Neural cell (in vitro differentiated cells): ENCODE measurements at regions not wholly inside any gene's neighbourhood (a gene's known extent, or its start where the extent isn't known, plus 50 kb on each side); places are given as distances from the start of the nearest gene placed in this dataset.

Source experiments
- H2AFZ ChIP-seq: fragments of 200-600, 300-800 bp; sonication (generic), shearing (Covaris generic); 2 replicates; pipeline ENCODE4 v1.6.0; 2014; ENCODE audit warnings: low read depth, mild to moderate bottlenecking, antibody characterized with exemption, low read length, moderate library complexity
- H3F3A ChIP-seq: fragments of 200-600 bp; shearing (Covaris generic); 2 replicates; pipeline ENCODE4 v1.6.1; 2016; ENCODE audit warnings: mild to moderate bottlenecking, moderate library complexity, mixed read lengths, antibody characterized with exemption, low read length; ENCODE audit not compliant: insufficient read depth, poor library complexity, severe bottlenecking
- H3K27ac ChIP-seq: fragments of 200-600, 300-800 bp; sonication (generic), shearing (Covaris generic); 2 replicates; pipeline ENCODE4 v1.5.1; 2014; ENCODE audit warnings: mild to moderate bottlenecking, low read length, moderate library complexity
- H3K27me3 ChIP-seq: fragments of 300-800, 200-600 bp; sonication (generic), shearing (Covaris generic); 2 replicates; pipeline ENCODE4 v1.6.0; 2014; ENCODE audit warnings: mild to moderate bottlenecking, low read depth, low read length, moderate library complexity; ENCODE audit not compliant: insufficient read depth
- H3K36me3 ChIP-seq: fragments of 300-800, 200-600 bp; sonication (generic), shearing (Covaris generic); 2 replicates; pipeline ENCODE4 v1.5.1; 2014; ENCODE audit warnings: mild to moderate bottlenecking, antibody characterized with exemption, low read length, moderate library complexity; ENCODE audit not compliant: insufficient read depth
- H3K4me2 ChIP-seq: fragments of 300-800, 200-600 bp; sonication (generic), shearing (Covaris generic); 2 replicates; pipeline ENCODE4 v1.6.0; 2014; ENCODE audit warnings: mild to moderate bottlenecking, low read length
- H3K4me3 ChIP-seq: fragments of 300-800, 200-600 bp; sonication (generic), shearing (Covaris generic); 2 replicates; pipeline ENCODE4 v1.5.1; 2014; ENCODE audit warnings: mild to moderate bottlenecking, low read length, moderate library complexity
- H3K79me2 ChIP-seq: fragments of 200-600 bp; shearing (Covaris generic); replicated peaks from 2 replicates; pipeline ENCODE4 v1.6.0; 2014; ENCODE audit warnings: mild to moderate bottlenecking, low read length, moderate library complexity; ENCODE audit not compliant: insufficient read depth
- H3K9ac ChIP-seq: fragments of 300-800, 200-600 bp; sonication (generic), shearing (Covaris generic); 2 replicates; pipeline ENCODE4 v1.6.1; 2016; ENCODE audit warnings: mild to moderate bottlenecking, low read length, mixed read lengths
- H3K9me2 ChIP-seq: fragments of 200-600 bp; shearing (Covaris generic); 2 replicates; pipeline ENCODE4 v1.6.1; 2016; ENCODE audit warnings: mild to moderate bottlenecking, low read length, mixed read lengths; ENCODE audit not compliant: insufficient read depth
- H3K9me3 ChIP-seq: fragments of 200-600, 300-800 bp; sonication (generic), shearing (Covaris generic); 2 replicates; pipeline ENCODE4 v1.6.1; 2016; ENCODE audit warnings: mild to moderate bottlenecking, mixed run types, low read length, moderate library complexity, mixed read lengths
- H4K20me1 ChIP-seq: fragments of 200-600 bp; shearing (Covaris generic); 2 replicates; pipeline ENCODE4 v1.6.1; 2016; ENCODE audit warnings: mild to moderate bottlenecking, mixed run types; ENCODE audit not compliant: insufficient read depth
- EP300 ChIP-seq: fragments of 450-650 bp; conservative IDR thresholded peaks from 2 replicates; pipeline ENCODE4 v1.6.1; 2014; ENCODE audit warnings: antibody characterized with exemption, mild to moderate bottlenecking, moderate library complexity; ENCODE audit not compliant: poor library complexity, severe bottlenecking
- EZH2 ChIP-seq: fragments of 200-600, 300-800 bp; shearing (Covaris generic), sonication (generic); IDR thresholded peaks from 2 replicates; pipeline ENCODE4 v1.6.1; 2014; ENCODE audit warnings: antibody characterized with exemption, low read length, borderline replicate concordance, mild to moderate bottlenecking; ENCODE audit not compliant: insufficient read depth, poor library complexity, severe bottlenecking
- MXI1 ChIP-seq: fragments of 450-650 bp; conservative IDR thresholded peaks from 2 replicates; pipeline ENCODE4 v1.6.1; 2014; ENCODE audit warnings: antibody characterized with exemption, mild to moderate bottlenecking; ENCODE audit not compliant: poor library complexity, severe bottlenecking
- POLR2AphosphoS5 ChIP-seq: IDR thresholded peaks from 2 replicates; pipeline ENCODE4 v1.6.1; 2012
- RAD21 ChIP-seq: fragments of 450-650 bp; conservative IDR thresholded peaks from 2 replicates; pipeline ENCODE4 v1.6.1; 2014; ENCODE audit warnings: antibody characterized with exemption, mild to moderate bottlenecking, moderate library complexity
- SMC3 ChIP-seq: fragments of 450-650 bp; conservative IDR thresholded peaks from 2 replicates; pipeline ENCODE4 v1.6.1; 2014; ENCODE audit warnings: antibody characterized with exemption, mild to moderate bottlenecking, moderate library complexity; ENCODE audit not compliant: poor library complexity
- TAF1 ChIP-seq: IDR thresholded peaks from 2 replicates; pipeline ENCODE4 v1.6.1; 2012; ENCODE audit warnings: low read depth
- TF ChIP-seq, protein P1 (sequence below): fragments of 450-650 bp; IDR thresholded peaks from 2 replicates; pipeline ENCODE4 v1.5.1; 2014; ENCODE audit warnings: antibody characterized with exemption, mild to moderate bottlenecking, moderate library complexity; ENCODE audit not compliant: poor library complexity, severe bottlenecking
- TF ChIP-seq, protein P2 (sequence below): IDR thresholded peaks from 2 replicates; pipeline ENCODE4 v1.6.1; 2012; ENCODE audit warnings: borderline replicate concordance

- Histone ChIP-seq H3K9me3 (no peaks in the 10 kb centered on the region), H3K27ac (no peak overlapping the region), H3K36me3 (no peaks in the 10 kb centered on the region), H2AFZ (no peak overlapping the region), H3K79me2 (no peaks in the 10 kb centered on the region), H3K4me2 (no peak overlapping the region), H3K27me3 (no peaks in the 10 kb centered on the region), H3K4me3 (no peak overlapping the region), H3F3A (no peaks in the 10 kb centered on the region), H4K20me1 (no peaks in the 10 kb centered on the region), H3K9ac (no peak overlapping the region), H3K9me2 (no peaks in the 10 kb centered on the region)
- TF ChIP-seq EZH2, result no peak
- no peak for TF ChIP-seq TAF1
- TF ChIP-seq POLR2AphosphoS5, result no peak
- TF ChIP-seq SMC3, result peak; percentile 73
- TF ChIP-seq RAD21, result peak; percentile 69
- TF ChIP-seq, protein P1, sequence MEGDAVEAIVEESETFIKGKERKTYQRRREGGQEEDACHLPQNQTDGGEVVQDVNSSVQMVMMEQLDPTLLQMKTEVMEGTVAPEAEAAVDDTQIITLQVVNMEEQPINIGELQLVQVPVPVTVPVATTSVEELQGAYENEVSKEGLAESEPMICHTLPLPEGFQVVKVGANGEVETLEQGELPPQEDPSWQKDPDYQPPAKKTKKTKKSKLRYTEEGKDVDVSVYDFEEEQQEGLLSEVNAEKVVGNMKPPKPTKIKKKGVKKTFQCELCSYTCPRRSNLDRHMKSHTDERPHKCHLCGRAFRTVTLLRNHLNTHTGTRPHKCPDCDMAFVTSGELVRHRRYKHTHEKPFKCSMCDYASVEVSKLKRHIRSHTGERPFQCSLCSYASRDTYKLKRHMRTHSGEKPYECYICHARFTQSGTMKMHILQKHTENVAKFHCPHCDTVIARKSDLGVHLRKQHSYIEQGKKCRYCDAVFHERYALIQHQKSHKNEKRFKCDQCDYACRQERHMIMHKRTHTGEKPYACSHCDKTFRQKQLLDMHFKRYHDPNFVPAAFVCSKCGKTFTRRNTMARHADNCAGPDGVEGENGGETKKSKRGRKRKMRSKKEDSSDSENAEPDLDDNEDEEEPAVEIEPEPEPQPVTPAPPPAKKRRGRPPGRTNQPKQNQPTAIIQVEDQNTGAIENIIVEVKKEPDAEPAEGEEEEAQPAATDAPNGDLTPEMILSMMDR, result peak; percentile 66
- TF ChIP-seq MXI1, result no peak
- TF ChIP-seq, protein P2, sequence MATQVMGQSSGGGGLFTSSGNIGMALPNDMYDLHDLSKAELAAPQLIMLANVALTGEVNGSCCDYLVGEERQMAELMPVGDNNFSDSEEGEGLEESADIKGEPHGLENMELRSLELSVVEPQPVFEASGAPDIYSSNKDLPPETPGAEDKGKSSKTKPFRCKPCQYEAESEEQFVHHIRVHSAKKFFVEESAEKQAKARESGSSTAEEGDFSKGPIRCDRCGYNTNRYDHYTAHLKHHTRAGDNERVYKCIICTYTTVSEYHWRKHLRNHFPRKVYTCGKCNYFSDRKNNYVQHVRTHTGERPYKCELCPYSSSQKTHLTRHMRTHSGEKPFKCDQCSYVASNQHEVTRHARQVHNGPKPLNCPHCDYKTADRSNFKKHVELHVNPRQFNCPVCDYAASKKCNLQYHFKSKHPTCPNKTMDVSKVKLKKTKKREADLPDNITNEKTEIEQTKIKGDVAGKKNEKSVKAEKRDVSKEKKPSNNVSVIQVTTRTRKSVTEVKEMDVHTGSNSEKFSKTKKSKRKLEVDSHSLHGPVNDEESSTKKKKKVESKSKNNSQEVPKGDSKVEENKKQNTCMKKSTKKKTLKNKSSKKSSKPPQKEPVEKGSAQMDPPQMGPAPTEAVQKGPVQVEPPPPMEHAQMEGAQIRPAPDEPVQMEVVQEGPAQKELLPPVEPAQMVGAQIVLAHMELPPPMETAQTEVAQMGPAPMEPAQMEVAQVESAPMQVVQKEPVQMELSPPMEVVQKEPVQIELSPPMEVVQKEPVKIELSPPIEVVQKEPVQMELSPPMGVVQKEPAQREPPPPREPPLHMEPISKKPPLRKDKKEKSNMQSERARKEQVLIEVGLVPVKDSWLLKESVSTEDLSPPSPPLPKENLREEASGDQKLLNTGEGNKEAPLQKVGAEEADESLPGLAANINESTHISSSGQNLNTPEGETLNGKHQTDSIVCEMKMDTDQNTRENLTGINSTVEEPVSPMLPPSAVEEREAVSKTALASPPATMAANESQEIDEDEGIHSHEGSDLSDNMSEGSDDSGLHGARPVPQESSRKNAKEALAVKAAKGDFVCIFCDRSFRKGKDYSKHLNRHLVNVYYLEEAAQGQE, result no peak
These were observed 344.0 kb upstream of the DDX18 start for GRCh38 chr2:117470311-117471095.

GRCh38 chr2:117481608-117482007 is 332.9 kb upstream of the DDX18 start:
- no peaks in the 10 kb centered on the region for H3F3A ChIP-seq
- no peaks in the 10 kb centered on the region for H3K9me2 ChIP-seq
- no peak overlapping the region for H2AFZ ChIP-seq
- H3K4me2 ChIP-seq, result no peak overlapping the region
- H3K9me3 ChIP-seq, result no peaks in the 10 kb centered on the region
- H3K27ac ChIP-seq, result no peak overlapping the region
- no peaks in the 10 kb centered on the region for H3K36me3 ChIP-seq
- no peak overlapping the region for H3K4me3 ChIP-seq
- H3K79me2 ChIP-seq, result no peaks in the 10 kb centered on the region
- TF ChIP-seq, protein P2, result no peak
- TF ChIP-seq EP300 (no peak), MXI1 (no peak), TAF1 (no peak), RAD21 (no peak), POLR2AphosphoS5 (no peak), SMC3 (no peak), EZH2 (no peak)
- TF ChIP-seq, protein P1, result no peak
- H3K9ac ChIP-seq, result no peak overlapping the region
- H4K20me1 ChIP-seq, result no peaks in the 10 kb centered on the region
- H3K27me3 ChIP-seq, result no peaks in the 10 kb centered on the region
